ENCODE measurements at regions not wholly inside any gene's neighbourhood (a gene's known extent, or its start where the extent isn't known, plus 50 kb on each side); places are given as distances from the start of the nearest gene placed in this dataset.

DNA sequence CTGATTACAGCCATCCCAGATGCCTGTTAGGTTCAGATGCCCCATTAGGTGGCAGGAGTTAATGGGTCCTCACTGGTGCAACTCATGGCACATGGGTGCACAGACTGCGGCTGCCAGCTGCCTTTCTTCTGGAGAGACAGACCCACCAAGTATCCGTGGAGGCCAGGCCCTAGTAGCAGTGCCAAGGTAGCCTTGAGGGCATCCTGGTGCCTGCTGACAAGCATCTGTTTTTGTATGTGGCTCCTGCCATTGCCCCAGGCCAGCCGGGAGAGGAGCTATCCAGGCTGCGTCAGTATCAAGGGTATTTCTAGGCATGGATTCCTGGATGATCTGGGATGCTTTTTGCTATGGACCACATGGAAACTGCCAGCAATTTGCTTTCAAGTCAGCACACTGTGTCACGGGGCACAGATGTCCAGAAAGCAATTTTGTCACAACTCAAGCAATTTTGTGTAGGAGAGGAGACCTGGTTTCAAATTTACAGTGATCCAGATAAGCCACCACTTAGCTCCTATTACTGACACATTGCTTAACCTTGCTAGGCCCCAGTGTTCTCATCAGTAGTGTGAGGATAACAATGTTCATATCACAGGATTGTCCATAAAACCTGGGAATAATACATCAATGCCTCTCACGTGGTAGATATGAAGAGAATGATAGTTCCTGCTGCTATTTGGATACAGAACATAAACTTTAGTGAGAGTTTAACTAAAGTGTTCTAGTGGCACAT lies 815.1 kb upstream of the RAB6C start:
- H3K4me3 ChIP-seq (ENCODE audit: low read length), result no peak overlapping the region
- TF ChIP-seq ZNF274 (IDR thresholded peaks at IDR 0.05; ENCODE audit: low read depth, low read length), result no peak

DNA sequence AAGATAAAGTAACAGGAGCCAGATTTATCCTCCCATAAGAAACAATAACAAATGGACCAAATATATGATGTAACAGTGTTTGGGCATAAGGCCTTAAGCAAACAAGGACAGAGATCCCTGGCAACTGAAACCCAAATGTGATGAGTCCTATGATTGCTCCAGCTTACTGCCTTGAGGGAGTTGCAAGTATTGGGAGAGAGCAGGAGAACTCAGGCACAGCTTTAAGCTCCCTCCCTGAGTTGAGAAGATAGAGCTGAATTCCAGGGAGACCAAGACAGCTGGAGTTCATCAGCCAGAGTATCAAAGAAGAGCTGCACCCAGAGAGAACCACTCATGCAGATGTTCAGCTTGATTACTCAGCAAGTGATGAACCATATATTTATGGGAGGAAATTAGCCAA lies 814.5 kb upstream of the RAB6C start:
- H3K4me3 ChIP-seq (ENCODE audit: low read length), result no peak overlapping the region
- TF ChIP-seq ZNF274 (IDR thresholded peaks at IDR 0.05; ENCODE audit: low read depth, low read length), result no peak

DNA sequence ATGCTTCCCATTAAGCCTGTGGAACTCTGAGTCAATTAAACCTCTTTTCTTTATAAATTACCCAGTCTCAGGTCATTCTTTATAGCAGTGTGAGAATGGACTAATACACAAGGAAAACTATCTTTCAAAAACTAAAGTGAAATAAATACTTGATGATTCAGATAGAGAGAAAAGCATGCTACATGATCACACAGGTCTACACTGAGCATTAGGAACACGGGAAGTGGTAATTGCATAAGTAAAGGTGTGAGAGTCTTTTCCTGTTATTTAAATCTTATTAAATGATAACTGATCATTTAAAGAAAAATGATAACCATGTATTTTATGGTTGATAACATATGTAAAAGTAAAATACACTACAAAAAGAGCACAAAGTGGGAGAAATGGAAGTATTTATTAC lies 812.0 kb upstream of the RAB6C start:
- TF ChIP-seq ZNF274 (IDR thresholded peaks at IDR 0.05; ENCODE audit: low read depth, low read length), result no peak
- H3K4me3 ChIP-seq (ENCODE audit: low read length), result no peak overlapping the region

DNA sequence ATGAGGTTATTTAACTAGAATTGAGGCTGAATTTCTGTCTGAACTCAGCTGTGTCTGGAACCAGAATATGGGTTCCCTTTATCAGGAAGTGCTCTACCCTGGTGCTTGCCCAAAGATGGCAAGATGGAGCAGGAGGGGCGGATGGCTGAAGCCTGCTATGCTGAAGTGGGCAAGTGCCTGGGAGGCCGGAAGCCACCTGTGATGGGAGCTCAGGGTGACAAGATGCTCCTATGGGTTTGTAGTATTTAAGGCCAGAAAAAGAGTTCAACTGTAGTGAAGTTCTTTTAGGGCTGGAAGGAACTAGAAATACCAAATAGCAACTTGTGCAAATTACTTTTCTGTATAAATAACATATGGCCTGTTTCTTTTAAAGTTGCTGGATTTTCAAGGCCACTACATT lies 808.9 kb upstream of the RAB6C start:
- TF ChIP-seq ZNF274 (IDR thresholded peaks at IDR 0.05; ENCODE audit: low read depth, low read length), result no peak
- H3K4me3 ChIP-seq (ENCODE audit: low read length), result no peak overlapping the region

DNA sequence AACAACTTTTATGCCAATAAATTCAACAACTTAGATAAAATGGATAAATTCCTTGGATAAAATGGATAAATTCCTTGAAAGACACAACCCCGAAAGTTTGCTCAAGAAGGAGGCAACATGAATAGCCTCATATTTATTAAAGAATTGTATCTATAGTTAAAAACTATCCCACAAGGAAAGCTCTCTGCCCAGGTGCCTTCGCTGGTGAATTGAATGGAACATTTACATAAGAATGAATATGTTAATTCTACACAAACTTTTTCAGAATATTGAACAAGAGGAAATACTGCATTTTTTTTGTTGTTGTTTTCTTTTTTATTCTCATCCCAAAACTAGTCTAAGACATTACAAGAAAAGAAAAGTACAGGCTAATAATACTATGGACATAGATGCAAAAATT lies 805.3 kb upstream of the RAB6C start:
- no peak for TF ChIP-seq ZNF274 (IDR thresholded peaks at IDR 0.05; ENCODE audit: low read depth, low read length)
- no peak overlapping the region for H3K4me3 ChIP-seq (ENCODE audit: low read length)

DNA sequence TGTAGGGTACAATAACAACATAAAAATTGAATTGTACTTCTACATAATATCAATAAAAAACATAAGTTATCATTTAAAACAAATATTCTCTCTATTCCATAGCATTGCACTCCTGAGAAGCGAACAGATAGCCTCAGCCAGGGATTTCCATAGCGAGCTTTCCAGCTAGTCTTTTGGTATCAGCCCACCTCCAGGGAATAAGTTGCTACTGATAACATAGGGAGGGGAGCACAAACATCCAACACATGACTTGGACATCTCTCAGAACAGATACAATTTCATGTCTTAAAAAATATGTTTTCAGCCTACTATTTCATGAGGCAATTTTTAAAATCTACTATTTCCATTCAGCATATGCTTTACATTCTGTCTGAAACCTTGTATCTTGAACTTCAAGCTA lies 804.4 kb upstream of the RAB6C start:
- TF ChIP-seq ZNF274 (IDR thresholded peaks at IDR 0.05; ENCODE audit: low read depth, low read length), result no peak
- H3K4me3 ChIP-seq (ENCODE audit: low read length), result no peak overlapping the region

DNA sequence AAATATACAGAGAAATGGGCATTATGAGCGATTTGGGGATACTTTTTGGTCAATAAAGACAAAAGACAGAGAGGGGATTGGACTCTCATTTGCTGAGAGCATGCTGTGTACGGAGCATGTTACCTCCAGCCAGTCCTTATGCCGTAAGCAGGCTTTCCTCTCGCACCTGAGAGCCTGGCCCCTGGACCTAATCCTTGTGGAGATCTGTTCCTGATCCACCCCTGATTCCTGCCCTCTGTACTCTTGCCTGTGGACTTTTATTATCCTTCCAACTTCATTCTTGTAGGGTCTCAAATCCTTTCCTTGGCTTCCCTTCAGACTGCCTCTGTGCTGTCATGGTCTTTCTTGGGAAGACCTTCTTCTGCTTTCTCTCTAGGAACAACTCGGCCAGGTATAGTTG lies 803.1 kb upstream of the RAB6C start:
- no peak overlapping the region for H3K4me3 ChIP-seq (ENCODE audit: low read length)
- TF ChIP-seq ZNF274 (IDR thresholded peaks at IDR 0.05; ENCODE audit: low read depth, low read length), result no peak

DNA sequence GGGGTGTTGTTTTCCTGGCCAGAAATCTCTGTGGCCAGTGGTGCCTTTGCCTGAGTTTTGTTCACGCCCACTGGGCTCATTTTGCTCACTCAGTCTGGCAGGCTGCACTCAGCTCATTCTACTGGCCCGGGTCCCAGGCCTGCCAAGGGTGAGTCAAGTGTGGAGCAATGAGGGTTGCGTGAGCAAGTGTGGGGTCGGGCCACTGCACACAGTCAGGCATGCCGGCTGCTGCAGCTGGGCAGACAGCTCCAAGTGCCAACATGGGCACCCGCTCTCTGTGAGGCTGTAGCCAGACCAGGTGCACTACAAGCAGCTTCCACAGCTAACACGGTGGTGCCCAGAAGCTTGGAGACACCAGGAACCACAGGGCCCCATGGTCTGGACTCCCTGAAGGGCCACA lies 801.1 kb upstream of the RAB6C start:
- no peak overlapping the region for H3K4me3 ChIP-seq (ENCODE audit: low read length)
- no peak for TF ChIP-seq ZNF274 (IDR thresholded peaks at IDR 0.05; ENCODE audit: low read depth, low read length)

DNA sequence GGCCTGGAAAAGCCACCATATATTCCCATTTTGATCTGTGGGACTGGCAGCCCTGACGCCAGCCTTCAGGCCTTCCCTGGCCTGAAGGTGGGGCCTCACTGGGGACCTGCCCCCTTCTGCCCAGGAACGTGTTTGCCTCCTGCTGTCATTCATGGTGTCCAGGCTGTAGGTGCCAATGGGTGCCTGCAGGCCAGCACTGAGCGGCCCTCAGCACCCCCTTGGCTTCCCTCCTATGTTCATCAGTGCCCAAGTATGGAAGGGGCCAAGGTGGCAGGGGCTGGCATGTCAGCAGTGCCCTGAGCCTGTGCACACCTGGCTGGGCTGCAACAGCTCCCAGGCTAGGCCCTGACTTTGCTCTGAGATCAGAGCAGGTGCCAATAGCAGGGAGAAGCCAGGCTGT lies 800.3 kb upstream of the RAB6C start:
- no peak for TF ChIP-seq ZNF274 (IDR thresholded peaks at IDR 0.05; ENCODE audit: low read depth, low read length)
- H3K4me3 ChIP-seq (ENCODE audit: low read length), result no peak overlapping the region

DNA sequence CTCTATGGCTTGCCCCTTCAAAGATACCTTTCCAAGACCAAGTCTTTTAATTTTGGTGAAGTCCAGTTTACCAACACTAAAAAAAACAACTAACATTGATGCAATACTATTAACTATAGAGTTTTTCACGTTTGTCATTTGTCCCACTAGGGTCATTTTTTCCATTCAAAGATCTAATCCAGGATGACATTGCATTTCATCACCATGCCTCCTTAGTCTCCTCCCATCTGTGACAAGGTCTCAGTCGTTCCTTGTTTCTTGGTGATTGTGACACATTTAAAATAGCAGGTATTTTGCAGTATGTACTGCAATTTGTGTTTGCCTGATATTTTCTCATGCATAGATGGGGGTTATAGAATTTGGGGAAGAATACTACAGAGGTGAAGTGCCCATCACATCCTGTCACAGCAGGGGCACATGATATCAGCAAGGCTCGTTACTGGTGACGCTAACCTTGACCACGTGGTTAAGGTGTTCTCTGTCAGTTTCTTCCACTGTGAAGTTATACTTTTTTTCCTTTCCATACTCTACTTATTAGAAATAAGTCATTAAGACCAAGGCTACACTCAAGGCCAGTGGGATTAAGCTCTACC lies 799.2 kb upstream of the RAB6C start:
- H3K4me3 ChIP-seq (ENCODE audit: low read length), result no peak overlapping the region
- no peak for TF ChIP-seq ZNF274 (IDR thresholded peaks at IDR 0.05; ENCODE audit: low read depth, low read length)

DNA sequence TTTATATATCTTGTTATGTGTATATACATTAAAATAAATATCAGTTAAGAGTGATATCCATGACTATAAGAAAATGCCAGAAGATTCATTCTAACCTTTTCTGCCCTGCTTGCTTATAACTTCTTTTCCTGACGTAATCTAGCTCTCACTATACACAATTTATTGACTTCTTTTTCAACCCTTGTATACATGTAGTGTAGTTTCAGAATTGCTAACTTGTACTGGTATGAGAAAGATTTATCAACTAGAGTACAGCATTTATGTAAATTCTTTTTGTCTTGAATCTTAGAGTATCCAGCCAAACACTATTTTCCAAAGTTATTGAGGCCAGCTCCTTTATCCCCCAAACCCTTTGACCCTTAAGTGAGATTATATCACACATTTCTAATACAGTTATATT lies 798.0 kb upstream of the RAB6C start:
- no peak for TF ChIP-seq ZNF274 (IDR thresholded peaks at IDR 0.05; ENCODE audit: low read depth, low read length)

DNA sequence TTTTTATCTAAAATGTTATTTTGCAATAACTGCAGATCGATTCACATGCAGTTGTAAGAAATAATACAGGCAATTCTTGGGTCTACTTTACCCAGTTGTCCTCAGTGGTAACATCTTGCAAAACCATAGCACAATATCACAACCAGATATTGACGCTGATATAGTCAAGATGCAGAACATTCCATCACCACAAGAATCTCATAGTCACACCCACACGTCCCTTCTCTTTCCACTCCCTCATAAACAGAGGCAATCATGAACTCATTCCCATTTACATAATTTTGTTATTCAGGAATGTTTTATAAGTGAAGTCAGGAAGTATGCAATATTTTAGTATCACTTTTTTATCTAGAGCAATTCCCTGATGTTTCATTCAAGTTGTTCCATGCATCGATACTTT lies 797.5 kb upstream of the RAB6C start:
- no peak for TF ChIP-seq ZNF274 (IDR thresholded peaks at IDR 0.05; ENCODE audit: low read depth, low read length)
- no peak overlapping the region for H3K4me3 ChIP-seq (ENCODE audit: low read length)

More for the DNA sequence above, 798.0 kb upstream of the RAB6C start:
- H3K4me3 ChIP-seq (ENCODE audit: low read length), result no peak overlapping the region

DNA sequence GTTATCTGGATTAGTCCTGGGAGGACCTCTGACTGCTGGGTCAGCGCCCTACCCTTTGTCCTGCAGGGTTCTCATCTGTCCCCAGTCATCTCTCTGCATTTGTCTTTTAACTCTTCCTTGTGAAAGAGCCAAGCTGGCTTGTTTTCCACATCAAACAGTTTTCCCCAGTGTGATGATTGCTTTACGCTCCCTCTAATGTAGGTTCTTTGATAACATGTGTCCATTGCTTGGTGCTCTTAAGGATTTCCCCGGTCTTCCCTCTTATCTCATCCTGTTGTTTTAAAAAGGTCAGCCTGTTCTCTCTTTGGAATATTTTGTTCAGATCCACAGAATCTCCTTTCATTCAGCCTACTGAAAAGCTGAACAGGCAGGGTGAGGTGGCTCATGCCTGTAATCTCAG lies 792.1 kb upstream of the RAB6C start:
- no peak overlapping the region for H3K4me3 ChIP-seq (ENCODE audit: low read length)
- TF ChIP-seq ZNF274 (IDR thresholded peaks at IDR 0.05; ENCODE audit: low read depth, low read length), result no peak

DNA sequence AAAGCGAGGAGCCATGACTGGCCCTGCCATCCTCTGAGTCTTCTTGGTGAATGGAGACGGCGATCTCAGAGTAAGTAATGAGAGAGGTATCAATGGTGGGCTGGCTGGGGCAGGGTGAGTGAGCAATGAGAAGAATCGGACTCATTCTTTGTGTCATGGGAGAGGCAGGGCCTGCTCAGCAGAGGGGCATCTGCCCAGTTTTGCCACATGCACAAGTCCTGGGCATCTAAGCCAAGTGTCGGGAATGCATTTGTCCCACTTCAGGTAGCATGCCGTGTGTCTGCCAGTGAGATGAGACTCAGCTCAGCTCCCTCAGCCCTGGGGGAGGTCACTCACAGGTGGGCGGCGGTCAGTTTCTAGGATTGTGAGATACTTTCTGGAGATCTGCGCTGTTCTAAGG lies 791.0 kb upstream of the RAB6C start:
- no peak overlapping the region for H3K4me3 ChIP-seq (ENCODE audit: low read length)

DNA sequence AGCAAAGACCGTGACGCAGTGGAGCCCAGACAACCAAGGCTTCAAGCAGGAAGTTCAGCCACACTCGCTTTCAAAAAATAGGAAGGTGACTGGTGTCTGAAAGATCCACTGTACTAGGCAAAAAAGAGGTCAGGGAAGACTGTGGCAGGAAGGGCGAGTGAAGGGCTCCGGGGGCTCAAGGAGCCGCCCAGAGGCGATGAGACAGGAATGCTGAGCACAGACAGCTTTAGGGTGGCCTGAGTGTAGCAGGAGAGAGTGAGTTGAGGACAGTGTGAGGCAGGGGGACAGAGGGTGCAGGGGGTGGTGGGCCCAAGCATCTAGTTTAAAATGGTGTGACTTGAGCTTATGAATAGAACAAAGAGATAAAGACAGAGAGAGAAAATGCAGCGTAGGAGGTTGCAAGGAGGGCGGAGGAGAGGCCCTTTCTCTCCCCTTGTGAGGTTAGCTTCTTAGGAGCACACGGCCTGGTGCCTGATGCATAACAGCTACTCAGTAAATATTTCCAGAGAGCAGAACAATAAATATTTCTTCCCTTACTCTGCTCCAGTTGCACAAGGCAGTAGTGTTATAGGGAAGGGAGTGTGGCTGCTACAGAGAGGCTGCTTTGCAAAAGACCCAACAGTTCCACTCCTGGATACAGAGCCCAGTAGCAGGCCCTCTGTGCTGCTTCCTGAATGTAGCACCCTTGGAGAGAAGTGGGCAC lies 789.7 kb upstream of the RAB6C start:
- H3K4me3 ChIP-seq (ENCODE audit: low read length), result no peak overlapping the region
- TF ChIP-seq ZNF274 (IDR thresholded peaks at IDR 0.05; ENCODE audit: low read depth, low read length), result no peak

More for the DNA sequence above, 791.0 kb upstream of the RAB6C start:
- no peak for TF ChIP-seq ZNF274 (IDR thresholded peaks at IDR 0.05; ENCODE audit: low read depth, low read length)

Data from GM08714 (cell line).